ENCODE measurements at regions not wholly inside any gene's neighbourhood (a gene's known extent, or its start where the extent isn't known, plus 50 kb on each side); places are given as distances from the start of the nearest gene placed in this dataset.

GRCh38 chr18:35876243-35876642 lies 96.2 kb upstream of the RMP24 start (continued):
- TF ChIP-seq ZNF302 (CRISPR knock-in tag; IDR thresholded peaks at IDR 0.05) = no peak
- TF ChIP-seq RNF2 (IDR thresholded peaks at IDR 0.05; ENCODE audit: borderline replicate concordance, low read depth) = no peak
- no peak for TF ChIP-seq HOXA7 (CRISPR knock-in tag; IDR thresholded peaks at IDR 0.05)
- no peak for TF ChIP-seq RFX5 (IDR thresholded peaks at IDR 0.05)

GRCh38 chr18:35880788-35881455 lies 91.6 kb upstream of the RMP24 start:
- DNase-seq (ENCODE audit: low read depth in 1 of 2, low spot score in 1 of 2) (no peak), FAIRE-seq (no peak), ATAC-seq (no peak)
- ChIA-PET CTCF (no interaction called here), POLR2A (no interaction called here)
- Histone ChIP-seq H3K4me3 (no peak overlapping the region), H3K4me1 (no peaks in the 10 kb centered on the region), H3K4me2 (no peak overlapping the region), H3K27ac (no peak overlapping the region), H3K9me3 (no peaks in the 10 kb centered on the region)
- 63% methylated on average over 9 of the region's 9 CpGs for WGBS (ENCODE audit: missing lambda C conversion rate)
- no peak for TF ChIP-seq SMC3 (IDR thresholded peaks at IDR 0.05)
- TF ChIP-seq MAX (IDR thresholded peaks at IDR 0.05) = no peak
- TF ChIP-seq HEYL (CRISPR knock-in tag; IDR thresholded peaks at IDR 0.05) = no peak
- TF ChIP-seq FOSB (CRISPR knock-in tag; IDR thresholded peaks at IDR 0.05) = no peak
- no peak for TF ChIP-seq E2F6 (IDR thresholded peaks at IDR 0.05; ENCODE audit: borderline replicate concordance, low read depth)
- no peak for TF ChIP-seq BHLHE40 (IDR thresholded peaks at IDR 0.05; ENCODE audit: low read depth, low read length)
- TF ChIP-seq RFX5 (IDR thresholded peaks at IDR 0.05) = no peak
- no peak for TF ChIP-seq POLR2AphosphoS2 (conservative IDR thresholded peaks at IDR 0.05; ENCODE audit: low read length)

- POLR2A ChIA-PET = no interaction called here
- CTCF ChIA-PET = interaction anchor here (1.6 kb wide), 1 partner anchor 501 kb away, joined by 3 read pairs; no protein-coding TSS in a partner anchor
- ATAC-seq (no peak), DNase-seq (ENCODE audit: low read depth in 1 of 2, low spot score in 1 of 2) (no peak), FAIRE-seq (no peak)
- 3% methylated on average over 5 of the region's 5 CpGs for WGBS (ENCODE audit: missing lambda C conversion rate)
- Histone ChIP-seq H3K4me2 (no peak overlapping the region), H3K27ac (no peak overlapping the region), H3K4me3 (no peak overlapping the region), H3K9me3 (no peaks in the 10 kb centered on the region; the same call in 2 of the 3 replicates), H3K4me1 (no peaks in the 10 kb centered on the region)
- no peak for TF ChIP-seq CHD2 (IDR thresholded peaks at IDR 0.05; ENCODE audit: low read length, partially characterized antibody)
- no peak for TF ChIP-seq ZFP36 (IDR thresholded peaks at IDR 0.05; ENCODE audit: borderline replicate concordance, partially characterized antibody)
- TF ChIP-seq EHF (CRISPR knock-in tag; IDR thresholded peaks at IDR 0.05) = no peak
- no peak for TF ChIP-seq ZC3H11A (IDR thresholded peaks at IDR 0.05)
- TF ChIP-seq USF2 (IDR thresholded peaks at IDR 0.05) = no peak
- TF ChIP-seq MAZ (IDR thresholded peaks at IDR 0.05; ENCODE audit: borderline replicate concordance, low read depth, low read length) = no peak
- TF ChIP-seq HOXA7 (CRISPR knock-in tag; IDR thresholded peaks at IDR 0.05) = no peak
- TF ChIP-seq CTCF (IDR thresholded peaks at IDR 0.05) = no peak
- no peak for TF ChIP-seq FOSL2 (IDR thresholded peaks at IDR 0.05)
- no peak for TF ChIP-seq FOSL2 (CRISPR knock-in tag; IDR thresholded peaks at IDR 0.05)
These were observed 84.2 kb upstream of the RMP24 start for GRCh38 chr18:35888329-35888728.
